SJCRH30 (cell line): ENCODE measurements at regions not wholly inside any gene's neighbourhood (a gene's known extent, or its start where the extent isn't known, plus 50 kb on each side); places are given as distances from the start of the nearest gene placed in this dataset.

Experiments
- DNase-seq, 2 experiments: peaks; one replicate each; pipeline ENCODE4 v3.0.0-alpha.2; 2015 to 2020
- H3K27ac ChIP-seq: fragments of 250-450 bp; sonication (Bioruptor Pico); 2 replicates; pipeline ENCODE4 v1.5.1; 2020; ENCODE audit warnings: mild to moderate bottlenecking, moderate library complexity
- H3K27me3 ChIP-seq: fragments of 250-450 bp; sonication (Bioruptor Pico); 2 replicates; pipeline ENCODE4 v1.5.1; 2020; ENCODE audit warnings: mild to moderate bottlenecking, moderate library complexity
- H3K36me3 ChIP-seq: fragments of 250-450 bp; sonication (Bioruptor Pico); 2 replicates; pipeline ENCODE4 v1.5.1; 2020; ENCODE audit warnings: mild to moderate bottlenecking, moderate library complexity
- H3K4me1 ChIP-seq: fragments of 250-450 bp; sonication (Bioruptor Pico); 2 replicates; pipeline ENCODE4 v1.5.1; 2020; ENCODE audit warnings: mild to moderate bottlenecking, moderate library complexity
- H3K4me3 ChIP-seq: fragments of 250-450 bp; sonication (Bioruptor Pico); 2 replicates; pipeline ENCODE4 v1.5.1; 2020; ENCODE audit warnings: mild to moderate bottlenecking, moderate library complexity
- H3K9me3 ChIP-seq: fragments of 250-450 bp; sonication (Bioruptor Pico); replicated peaks from 2 replicates; pipeline ENCODE4 v1.5.1; 2020; ENCODE audit warnings: mild to moderate bottlenecking, moderate library complexity

DNA sequence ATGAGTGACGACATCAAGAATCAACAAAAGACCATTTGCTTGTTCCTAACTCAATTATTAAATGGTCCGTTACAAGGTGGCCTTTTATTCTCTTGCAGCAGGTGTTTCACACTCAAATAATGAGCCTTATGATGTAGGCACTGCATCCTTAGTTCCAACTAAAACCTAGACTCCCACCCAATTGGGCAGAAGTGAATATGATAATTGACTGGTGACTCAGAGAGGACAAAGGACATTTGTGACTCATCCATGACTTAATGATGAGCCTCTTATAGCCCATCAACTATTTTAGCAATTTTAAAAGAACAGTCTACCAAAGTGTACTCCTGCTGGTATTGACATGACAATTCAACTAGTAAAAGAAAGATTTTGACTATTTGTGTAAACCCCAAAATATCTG lies 1027.8 kb upstream of the PHF14 start:
- peak in 1 of 2 experiments; percentile 17 for DNase-seq

GRCh38 chr7:9955138-9955537 lies 1018.5 kb upstream of the PHF14 start:
- no peaks in the 10 kb centered on the region for H3K4me1 ChIP-seq
- H3K27ac ChIP-seq, result no peak overlapping the region
- DNase-seq, result no peak
- no peaks in the 10 kb centered on the region for H3K9me3 ChIP-seq
- H3K27me3 ChIP-seq, result no peaks in the 10 kb centered on the region
- H3K4me3 ChIP-seq, result no peak overlapping the region
- H3K36me3 ChIP-seq, result no peaks in the 10 kb centered on the region

More for the DNA sequence above, 1027.8 kb upstream of the PHF14 start:
- H3K27me3 ChIP-seq, result no peaks in the 10 kb centered on the region
- H3K27ac ChIP-seq, result no peak overlapping the region
- H3K36me3 ChIP-seq, result no peaks in the 10 kb centered on the region
- no peaks in the 10 kb centered on the region for H3K9me3 ChIP-seq
- no peak overlapping the region for H3K4me3 ChIP-seq
- H3K4me1 ChIP-seq, result peaks cover 12% of the 10 kb centered on the region; the same call in 1 of the 2 replicates

GRCh38 chr7:9958486-9958885 lies 1015.2 kb upstream of the PHF14 start:
- Histone ChIP-seq H3K4me3 (no peak overlapping the region), H3K9me3 (no peaks in the 10 kb centered on the region), H3K4me1 (no peaks in the 10 kb centered on the region), H3K27me3 (no peaks in the 10 kb centered on the region), H3K27ac (no peak overlapping the region), H3K36me3 (no peaks in the 10 kb centered on the region)
- DNase-seq, result no peak

DNA sequence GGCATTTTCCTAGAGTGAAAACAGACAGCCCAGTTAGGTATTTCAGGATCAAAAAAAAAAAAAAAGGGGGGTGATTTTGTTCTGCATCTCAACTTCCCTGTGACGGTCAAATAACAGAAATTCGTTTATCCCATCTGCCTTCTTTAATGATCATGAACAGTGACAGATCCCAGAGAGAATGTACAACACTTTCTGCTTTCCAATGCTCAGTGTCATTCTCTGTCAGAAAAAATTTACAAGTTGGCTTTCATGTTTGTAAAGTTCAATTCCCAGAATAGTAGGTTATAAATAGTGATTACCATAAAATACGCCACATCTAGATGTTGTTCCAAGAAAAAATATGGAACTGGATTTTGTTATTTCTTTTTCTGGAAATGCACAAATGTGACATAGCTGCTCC lies 1013.2 kb upstream of the PHF14 start:
- no peaks in the 10 kb centered on the region for H3K9me3 ChIP-seq
- H3K36me3 ChIP-seq, result no peaks in the 10 kb centered on the region
- no peak for DNase-seq

GRCh38 chr7:9961161-9961922 lies 1012.3 kb upstream of the PHF14 start:
- Histone ChIP-seq H3K4me3 (no peak overlapping the region), H3K27me3 (no peaks in the 10 kb centered on the region), H3K9me3 (no peaks in the 10 kb centered on the region), H3K27ac (no peak overlapping the region), H3K4me1 (no peaks in the 10 kb centered on the region), H3K36me3 (no peaks in the 10 kb centered on the region)
- no peak for DNase-seq

More for the DNA sequence above, 1013.2 kb upstream of the PHF14 start:
- H3K27me3 ChIP-seq, result no peaks in the 10 kb centered on the region
- H3K4me1 ChIP-seq, result no peaks in the 10 kb centered on the region
- no peak overlapping the region for H3K4me3 ChIP-seq
- H3K27ac ChIP-seq, result no peak overlapping the region

GRCh38 chr7:9962742-9963141 lies 1010.9 kb upstream of the PHF14 start:
- no peaks in the 10 kb centered on the region for H3K36me3 ChIP-seq
- H3K4me1 ChIP-seq, result no peaks in the 10 kb centered on the region
- H3K4me3 ChIP-seq, result no peak overlapping the region
- H3K9me3 ChIP-seq, result no peaks in the 10 kb centered on the region
- H3K27me3 ChIP-seq, result no peaks in the 10 kb centered on the region
- H3K27ac ChIP-seq, result no peak overlapping the region
- DNase-seq, result no peak

- Histone ChIP-seq H3K9me3 (no peaks in the 10 kb centered on the region), H3K27ac (no peak overlapping the region), H3K4me3 (no peak overlapping the region), H3K4me1 (peaks cover 16% of the 10 kb centered on the region), H3K36me3 (no peaks in the 10 kb centered on the region), H3K27me3 (no peaks in the 10 kb centered on the region)
- peak in 1 of 2 experiments; percentile 14 for DNase-seq
Observed at GRCh38 chr7:9978106-9979064, 995.3 kb upstream of the PHF14 start.

- Histone ChIP-seq H3K36me3 (no peaks in the 10 kb centered on the region), H3K27ac (no peak overlapping the region), H3K9me3 (no peaks in the 10 kb centered on the region; the same call in 1 of the 2 replicates), H3K4me1 (peaks cover 16% of the 10 kb centered on the region), H3K4me3 (no peak overlapping the region), H3K27me3 (no peaks in the 10 kb centered on the region)
- DNase-seq, result peak in 1 of 2 experiments; percentile 14
Observed at GRCh38 chr7:9981742-9982349, 991.8 kb upstream of the PHF14 start.

DNA sequence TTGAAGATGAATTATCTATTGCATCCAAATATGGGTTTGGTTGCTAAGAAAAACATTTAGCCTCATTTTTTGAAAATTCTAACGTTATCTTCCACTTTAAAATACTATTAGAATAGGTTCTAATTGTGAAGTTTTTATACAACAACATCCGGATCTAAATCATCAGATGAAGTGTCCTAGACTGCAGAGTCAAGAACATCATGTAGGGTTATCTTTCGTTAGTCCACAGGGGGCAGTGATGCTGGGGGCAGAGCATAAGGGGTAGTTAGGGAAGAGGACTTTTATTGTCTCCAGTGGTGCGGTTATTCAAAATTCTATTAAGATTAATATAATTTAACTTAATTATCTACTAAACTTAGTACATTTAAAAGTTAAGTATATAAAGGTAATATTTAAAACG lies 990.6 kb upstream of the PHF14 start:
- Histone ChIP-seq H3K27ac (no peak overlapping the region), H3K27me3 (no peaks in the 10 kb centered on the region), H3K36me3 (no peaks in the 10 kb centered on the region), H3K9me3 (peaks cover 3% of the 10 kb centered on the region; the same call in 1 of the 2 replicates), H3K4me3 (no peak overlapping the region), H3K4me1 (peaks cover 11% of the 10 kb centered on the region)
- no peak for DNase-seq

DNA sequence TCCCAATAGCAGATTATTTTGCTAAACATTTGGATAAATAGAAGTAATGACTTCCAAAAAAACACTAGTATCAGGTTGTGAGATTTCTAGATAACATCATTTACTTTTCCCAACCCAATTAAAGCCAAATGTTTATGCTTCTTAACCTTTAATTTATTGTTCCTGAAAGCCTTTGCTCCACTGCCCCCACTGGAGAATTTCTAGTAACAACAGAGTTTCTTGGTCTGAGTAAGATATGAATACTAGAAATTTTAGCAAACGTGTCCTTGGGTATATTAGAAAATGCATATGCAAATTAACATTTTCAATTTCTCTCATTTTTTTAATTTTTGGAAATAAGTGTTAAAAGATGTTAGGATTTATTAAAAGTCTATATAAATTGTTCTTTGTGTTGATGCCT lies 958.0 kb upstream of the PHF14 start:
- H3K9me3 ChIP-seq, result no peaks in the 10 kb centered on the region
- no peak overlapping the region for H3K4me3 ChIP-seq
- H3K4me1 ChIP-seq, result no peaks in the 10 kb centered on the region
- H3K27ac ChIP-seq, result no peak overlapping the region
- H3K27me3 ChIP-seq, result no peaks in the 10 kb centered on the region
- H3K36me3 ChIP-seq, result no peaks in the 10 kb centered on the region
- DNase-seq, result no peak

DNA sequence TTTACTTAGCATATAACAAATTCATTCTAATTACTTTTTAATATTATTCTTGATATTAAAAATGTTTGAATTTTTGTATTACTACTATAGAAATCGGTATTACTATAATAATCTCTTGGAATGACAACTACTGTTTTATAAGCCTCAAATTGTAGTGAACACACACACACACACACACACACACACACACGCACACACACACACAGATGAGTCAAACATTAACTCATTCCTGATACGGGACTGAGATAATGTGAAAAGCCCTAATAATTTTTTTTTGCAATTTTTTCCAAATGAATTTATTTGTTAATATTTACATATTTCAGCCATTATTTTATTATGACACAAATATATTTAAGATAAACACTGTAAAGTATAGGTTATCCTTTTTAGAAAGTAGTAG lies 951.2 kb upstream of the PHF14 start:
- no peaks in the 10 kb centered on the region for H3K36me3 ChIP-seq
- H3K4me3 ChIP-seq, result no peak overlapping the region
- H3K4me1 ChIP-seq, result no peaks in the 10 kb centered on the region
- H3K27me3 ChIP-seq, result no peaks in the 10 kb centered on the region
- no peak overlapping the region for H3K27ac ChIP-seq
- DNase-seq, result no peak
- 0 out of 2 replicates have a peak, but pooled peaks cover 3% of the 10 kb centered on the region for H3K9me3 ChIP-seq

DNA sequence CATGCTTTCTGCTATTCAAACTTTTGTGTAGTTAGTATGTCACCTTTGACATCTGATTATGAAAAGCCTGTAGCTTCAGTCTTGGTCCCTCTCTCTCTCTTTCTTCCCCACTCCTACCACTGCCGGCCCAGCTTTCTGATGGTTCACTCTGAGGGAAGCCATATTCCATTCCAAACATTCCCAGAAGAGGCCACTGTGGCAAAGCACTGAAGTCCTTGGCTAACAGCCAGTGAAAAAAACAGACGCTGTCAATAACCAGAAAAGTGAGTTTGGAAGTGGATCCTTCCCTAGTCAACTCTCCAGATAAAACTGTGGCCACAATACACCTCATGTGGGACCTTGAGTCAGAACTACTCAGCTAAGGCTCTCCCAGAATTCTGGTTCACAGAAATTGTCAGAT lies 950.7 kb upstream of the PHF14 start:
- H3K9me3 ChIP-seq, result 0 out of 2 replicates have a peak, but pooled peaks cover 3% of the 10 kb centered on the region
- H3K36me3 ChIP-seq, result no peaks in the 10 kb centered on the region
- peak; percentile 31 to 61 for DNase-seq

DNA sequence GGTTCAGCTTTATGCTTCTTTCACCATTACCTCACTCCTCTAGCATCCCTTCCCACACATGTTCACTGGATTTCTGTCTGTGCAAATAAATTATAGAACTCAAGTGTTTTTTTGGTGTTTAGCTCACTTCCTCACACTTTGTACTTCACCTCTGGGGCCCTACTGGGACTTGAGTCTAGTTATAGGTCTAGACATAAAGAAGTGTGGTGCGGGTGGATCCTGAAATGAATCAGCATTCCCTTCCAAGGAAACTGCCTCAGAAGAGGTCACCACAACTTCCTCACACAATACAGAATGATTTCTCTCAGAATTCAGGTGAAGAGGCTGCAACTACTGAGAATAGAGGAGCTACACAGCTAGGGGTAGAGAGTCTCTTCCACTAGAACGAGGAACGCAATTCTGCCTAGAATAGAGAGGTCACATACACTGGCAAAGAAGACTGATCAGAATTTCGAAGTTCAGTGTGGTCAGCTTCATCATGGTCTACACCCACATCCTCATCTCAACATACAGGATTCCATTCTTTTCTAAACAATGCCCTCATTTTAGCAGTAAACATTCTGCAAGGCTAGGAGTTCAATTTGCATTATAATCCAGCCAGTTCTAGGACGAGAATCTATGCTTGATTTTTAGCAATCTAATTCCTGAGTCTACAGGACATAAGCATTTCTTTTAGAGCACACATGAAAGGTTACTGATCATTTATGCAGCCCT lies 938.7 kb upstream of the PHF14 start:
- Histone ChIP-seq H3K4me3 (no peak overlapping the region), H3K27me3 (no peaks in the 10 kb centered on the region), H3K27ac (no peak overlapping the region)

More for the DNA sequence above, 950.7 kb upstream of the PHF14 start:
- Histone ChIP-seq H3K4me3 (no peak overlapping the region), H3K4me1 (no peaks in the 10 kb centered on the region), H3K27me3 (no peaks in the 10 kb centered on the region), H3K27ac (no peak overlapping the region)

DNA sequence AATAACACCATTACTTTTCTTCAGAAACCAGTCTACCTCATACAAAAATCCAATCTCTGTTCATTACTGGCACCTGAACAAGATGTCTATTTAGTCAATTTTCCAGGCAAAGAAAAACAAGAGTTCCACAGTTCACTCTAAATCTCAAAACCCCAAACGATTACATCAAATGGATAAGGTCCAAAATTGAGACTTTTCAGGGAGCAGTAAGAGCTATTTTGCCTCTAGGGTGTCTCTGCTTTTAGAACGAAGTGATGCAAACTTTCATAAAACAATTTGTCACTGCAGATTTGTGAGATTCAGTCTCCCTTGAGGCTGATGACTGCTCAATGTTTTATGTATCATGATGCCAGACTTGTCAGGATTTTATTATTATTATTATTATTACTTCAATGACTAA lies 937.0 kb upstream of the PHF14 start:
- no peaks in the 10 kb centered on the region for H3K27me3 ChIP-seq
- H3K27ac ChIP-seq, result no peak overlapping the region
- H3K4me3 ChIP-seq, result no peak overlapping the region
- 0 out of 2 replicates have a peak, but pooled peaks cover 8% of the 10 kb centered on the region for H3K9me3 ChIP-seq
- no peaks in the 10 kb centered on the region for H3K36me3 ChIP-seq
- DNase-seq, result no peak
- peaks cover 32% of the 10 kb centered on the region for H3K4me1 ChIP-seq

More for the DNA sequence above, 938.7 kb upstream of the PHF14 start:
- 0 out of 2 replicates have a peak, but pooled peaks cover 5% of the 10 kb centered on the region for H3K9me3 ChIP-seq
- no peaks in the 10 kb centered on the region for H3K36me3 ChIP-seq
- peaks cover 32% of the 10 kb centered on the region for H3K4me1 ChIP-seq
- DNase-seq, result no peak
